ENCODE measurements at regions not wholly inside any gene's neighbourhood (a gene's known extent, or its start where the extent isn't known, plus 50 kb on each side); places are given as distances from the start of the nearest gene placed in this dataset.

GRCh38 chr5:92371889-92372235 lies 988.7 kb upstream of the ARRDC3 start:
- H3K9me3 ChIP-seq: no peaks in the 10 kb centered on the region
- TF ChIP-seq CTCF (IDR thresholded peaks at IDR 0.05): no peak
- H3K27me3 ChIP-seq: no peaks in the 10 kb centered on the region
- no peaks in the 10 kb centered on the region for H3K36me3 ChIP-seq
- H3K4me1 ChIP-seq: no peaks in the 10 kb centered on the region
- no peak for DNase-seq
- intact Hi-C loops (cut with DNase I; ENCODE audit: low total_unique reads): no loop called here
- no peak overlapping the region for H3K4me3 ChIP-seq
- H3K27ac ChIP-seq: no peak overlapping the region

DNA sequence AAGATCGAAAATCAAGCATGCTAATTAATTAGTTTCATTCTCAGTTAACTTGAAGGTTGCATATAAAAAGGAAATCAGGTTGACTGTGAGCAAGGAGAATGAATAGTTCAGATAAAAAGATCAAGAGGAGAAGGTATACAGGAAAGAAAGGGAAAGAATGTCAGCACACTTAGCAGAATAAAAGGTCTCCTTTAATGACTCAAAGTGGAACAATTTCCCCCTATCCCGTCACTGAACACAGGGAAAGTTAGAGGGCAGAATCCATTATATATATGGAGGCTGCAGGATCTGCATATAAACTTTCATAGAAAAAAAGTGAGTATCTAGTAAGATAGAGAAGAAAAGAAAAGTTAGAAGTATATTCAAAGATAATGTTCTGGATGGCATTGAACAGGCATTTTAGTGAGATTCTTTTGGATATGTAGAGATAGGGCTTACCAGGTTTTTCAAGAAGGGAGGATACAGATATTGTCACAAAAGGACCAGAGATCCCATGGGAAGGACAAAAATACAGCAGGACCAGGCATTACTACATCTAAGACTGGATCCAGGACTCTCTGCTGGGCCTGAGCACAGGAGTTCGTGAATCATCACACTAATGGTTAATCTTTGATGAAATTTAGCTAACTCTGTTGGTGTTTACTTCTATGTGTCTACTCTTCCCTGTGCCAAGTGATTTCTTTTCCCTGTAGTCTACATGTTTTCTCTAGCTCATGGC lies 988.2 kb upstream of the ARRDC3 start:
- Histone ChIP-seq H3K9me3 (no peaks in the 10 kb centered on the region), H3K4me3 (no peak overlapping the region), H3K36me3 (no peaks in the 10 kb centered on the region), H3K27ac (no peak overlapping the region), H3K27me3 (no peaks in the 10 kb centered on the region), H3K4me1 (no peaks in the 10 kb centered on the region)
- no peak for DNase-seq
- intact Hi-C loops (cut with DNase I; ENCODE audit: low total_unique reads): no loop called here
- TF ChIP-seq CTCF (IDR thresholded peaks at IDR 0.05): no peak

DNA sequence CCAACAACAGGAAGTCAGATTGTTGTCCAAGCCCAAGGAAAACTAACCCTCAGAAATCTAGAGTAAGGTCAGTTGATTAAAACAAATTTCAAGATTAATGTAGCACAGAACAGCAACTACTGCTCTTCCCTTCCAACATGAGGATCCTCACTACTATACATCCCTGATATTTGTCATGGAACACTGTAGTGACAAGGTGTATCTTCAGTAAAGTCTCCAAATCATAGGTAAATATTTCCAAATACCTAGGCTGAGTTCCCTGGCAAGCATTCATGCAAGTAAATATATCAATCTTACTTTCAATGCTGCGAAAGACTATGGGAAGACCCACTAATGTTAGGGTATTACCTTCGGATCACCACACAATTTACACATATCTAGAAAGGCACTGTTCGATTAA lies 986.9 kb upstream of the ARRDC3 start:
- H3K36me3 ChIP-seq: no peaks in the 10 kb centered on the region
- no peaks in the 10 kb centered on the region for H3K4me1 ChIP-seq
- H3K4me3 ChIP-seq: no peak overlapping the region
- H3K27ac ChIP-seq: no peak overlapping the region
- intact Hi-C loops (cut with DNase I; ENCODE audit: low total_unique reads): no loop called here
- H3K9me3 ChIP-seq: no peaks in the 10 kb centered on the region
- no peaks in the 10 kb centered on the region for H3K27me3 ChIP-seq
- DNase-seq: no peak
- TF ChIP-seq CTCF (IDR thresholded peaks at IDR 0.05): no peak

DNA sequence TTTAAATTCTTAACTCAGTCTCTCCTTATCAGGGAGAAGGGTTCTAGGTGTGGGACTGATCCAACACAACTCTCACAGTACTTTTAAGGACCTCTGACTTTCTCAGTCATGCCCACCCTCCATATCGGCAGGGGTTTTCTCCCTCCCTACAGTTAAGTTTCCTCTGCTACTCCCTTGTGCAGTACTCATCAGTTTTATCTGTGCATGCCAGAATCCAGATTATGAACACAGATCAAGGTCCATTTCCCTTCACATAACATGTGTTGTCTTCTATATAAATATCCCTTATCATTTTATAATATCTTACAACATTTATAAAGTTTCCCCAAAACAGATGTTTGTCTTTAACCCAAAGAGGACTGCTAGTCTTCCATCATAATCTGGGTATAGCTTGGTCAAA lies 986.5 kb upstream of the ARRDC3 start:
- Histone ChIP-seq H3K27ac (no peak overlapping the region), H3K9me3 (no peaks in the 10 kb centered on the region), H3K4me3 (no peak overlapping the region), H3K27me3 (no peaks in the 10 kb centered on the region), H3K4me1 (no peaks in the 10 kb centered on the region), H3K36me3 (no peaks in the 10 kb centered on the region)
- DNase-seq: no peak
- intact Hi-C loops (cut with DNase I; ENCODE audit: low total_unique reads): no loop called here
- TF ChIP-seq CTCF (IDR thresholded peaks at IDR 0.05): no peak

DNA sequence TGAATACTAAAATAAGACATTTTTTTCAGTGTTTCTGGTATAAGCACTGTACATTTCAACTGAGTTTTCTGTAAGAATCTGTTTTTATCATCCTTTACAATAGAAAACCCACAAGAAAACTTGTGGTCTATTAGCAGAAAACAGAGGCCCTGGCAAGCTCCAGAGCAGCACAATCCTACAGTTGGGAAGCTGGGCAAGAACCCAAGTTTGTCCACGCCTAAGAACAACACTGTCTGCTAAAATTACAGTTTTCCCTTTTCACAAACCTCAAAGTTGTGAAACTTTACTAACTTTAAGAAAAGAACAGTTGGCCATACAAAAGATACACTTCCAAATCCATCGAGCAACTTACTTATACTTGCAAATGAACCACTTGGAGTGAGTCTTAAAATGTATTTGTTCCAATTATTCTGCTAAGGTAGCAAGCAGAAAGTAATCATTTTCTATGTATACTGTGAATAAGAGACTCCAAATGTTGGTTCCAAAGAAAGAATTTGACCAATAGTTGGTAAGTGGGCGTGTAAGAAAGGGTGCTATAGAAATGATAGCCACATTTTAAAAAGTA lies 982.0 kb upstream of the ARRDC3 start:
- no peaks in the 10 kb centered on the region for H3K36me3 ChIP-seq
- no peak overlapping the region for H3K4me3 ChIP-seq
- no peak for DNase-seq
- intact Hi-C loops (cut with DNase I; ENCODE audit: low total_unique reads): no loop called here
- H3K27me3 ChIP-seq: no peaks in the 10 kb centered on the region
- TF ChIP-seq CTCF (IDR thresholded peaks at IDR 0.05): no peak
- H3K9me3 ChIP-seq: no peaks in the 10 kb centered on the region
- H3K27ac ChIP-seq: no peak overlapping the region
- H3K4me1 ChIP-seq: no peaks in the 10 kb centered on the region

Data from tibial artery (tissue), 4 donors.